ENCODE measurements at regions not wholly inside any gene's neighbourhood (a gene's known extent, or its start where the extent isn't known, plus 50 kb on each side); places are given as distances from the start of the nearest gene placed in this dataset.

- Mint-ChIP-seq H3K27me3 (ENCODE audit: insufficient read depth, unreplicated experiment) (no peaks in the 10 kb centered on the region), H3K27ac (ENCODE audit: unreplicated experiment) (no peak overlapping the region), H3K4me3 (ENCODE audit: unreplicated experiment) (no peak overlapping the region), H3K9me3 (ENCODE audit: unreplicated experiment) (no peaks in the 10 kb centered on the region), H3K4me1 (ENCODE audit: low read depth, unreplicated experiment) (peaks cover 6% of the 10 kb centered on the region), H3K36me3 (ENCODE audit: insufficient read depth, unreplicated experiment) (no peaks in the 10 kb centered on the region)
- Histone ChIP-seq H3K4me1 (no peaks in the 10 kb centered on the region), H3K9me3 (no peaks in the 10 kb centered on the region), H3K27me3 (replicated peaks; ENCODE audit: control insufficient read depth, insufficient read depth, low read length) (no peaks in the 10 kb centered on the region), H3K36me3 (ENCODE audit: control insufficient read depth, insufficient read depth, low read length) (no peaks in the 10 kb centered on the region), H3K4me3 (ENCODE audit: low read depth, low read length) (no peak overlapping the region)
- no peak for DNase-seq
- TF ChIP-seq CTCF (IDR thresholded peaks at IDR 0.05; ENCODE audit: insufficient read depth in 1 of 2, low read depth in 1 of 2, low read length in 1 of 2, severe bottlenecking in 1 of 2, unreplicated experiment in 1 of 2): no peak
- intact Hi-C loops (cut with micrococcal nuclease; ENCODE audit: unreplicated experiment): no loop called here
- no TSS peak for BruUV-seq (replicated peaks)
- POLR2A ChIA-PET: no interaction called here
- CTCF ChIA-PET: no interaction called here
These were observed 145.6 kb downstream of the ZBTB18 start for GRCh38 chr1:244196571-244197285.

GRCh38 chr1:244197851-244198375 lies 146.8 kb downstream of the ZBTB18 start:
- Mint-ChIP-seq H3K36me3 (ENCODE audit: insufficient read depth, unreplicated experiment) (no peaks in the 10 kb centered on the region), H3K27me3 (ENCODE audit: insufficient read depth, unreplicated experiment) (no peaks in the 10 kb centered on the region), H3K9me3 (ENCODE audit: unreplicated experiment) (no peaks in the 10 kb centered on the region), H3K4me1 (ENCODE audit: low read depth, unreplicated experiment) (peaks cover 6% of the 10 kb centered on the region), H3K27ac (ENCODE audit: unreplicated experiment) (no peak overlapping the region), H3K4me3 (ENCODE audit: unreplicated experiment) (no peak overlapping the region)
- DNase-seq: no peak
- no TSS peak for BruUV-seq (replicated peaks)
- no peaks in the 10 kb centered on the region for H3K4me1 ChIP-seq
- POLR2A ChIA-PET: no interaction called here
- no peak overlapping the region for H3K4me3 ChIP-seq (ENCODE audit: low read depth, low read length)
- CTCF ChIA-PET: interaction anchor here (0.8 kb wide), 1 partner anchor 46 kb away, joined by 3 read pairs; no protein-coding TSS in a partner anchor
- no peaks in the 10 kb centered on the region for H3K9me3 ChIP-seq
- intact Hi-C loops (cut with micrococcal nuclease; ENCODE audit: unreplicated experiment): no loop called here
- no peaks in the 10 kb centered on the region for H3K27me3 ChIP-seq (replicated peaks; ENCODE audit: control insufficient read depth, insufficient read depth, low read length)
- no peak for TF ChIP-seq CTCF (IDR thresholded peaks at IDR 0.05; ENCODE audit: insufficient read depth in 1 of 2, low read depth in 1 of 2, low read length in 1 of 2, severe bottlenecking in 1 of 2, unreplicated experiment in 1 of 2)
- no peaks in the 10 kb centered on the region for H3K36me3 ChIP-seq (ENCODE audit: control insufficient read depth, insufficient read depth, low read length)

GRCh38 chr1:244199902-244200301 lies 148.8 kb downstream of the ZBTB18 start:
- TF ChIP-seq CTCF (IDR thresholded peaks at IDR 0.05; ENCODE audit: insufficient read depth in 1 of 2, low read depth in 1 of 2, low read length in 1 of 2, severe bottlenecking in 1 of 2, unreplicated experiment in 1 of 2): no peak
- no peaks in the 10 kb centered on the region for H3K9me3 Mint-ChIP-seq (ENCODE audit: unreplicated experiment)
- H3K4me1 Mint-ChIP-seq (ENCODE audit: low read depth, unreplicated experiment): peaks cover 5% of the 10 kb centered on the region
- H3K27ac Mint-ChIP-seq (ENCODE audit: unreplicated experiment): no peak overlapping the region
- Histone ChIP-seq H3K27me3 (replicated peaks; ENCODE audit: control insufficient read depth, insufficient read depth, low read length) (no peaks in the 10 kb centered on the region), H3K9me3 (no peaks in the 10 kb centered on the region), H3K36me3 (ENCODE audit: control insufficient read depth, insufficient read depth, low read length) (no peaks in the 10 kb centered on the region), H3K4me3 (ENCODE audit: low read depth, low read length) (no peak overlapping the region), H3K4me1 (no peaks in the 10 kb centered on the region)
- intact Hi-C loops (cut with micrococcal nuclease; ENCODE audit: unreplicated experiment): no loop called here
- ChIA-PET CTCF (no interaction called here), POLR2A (no interaction called here)
- no TSS peak for BruUV-seq (replicated peaks)
- H3K4me3 Mint-ChIP-seq (ENCODE audit: unreplicated experiment): no peak overlapping the region
- DNase-seq: no peak
- peaks cover 6% of the 10 kb centered on the region for H3K27me3 Mint-ChIP-seq (ENCODE audit: insufficient read depth, unreplicated experiment)
- no peaks in the 10 kb centered on the region for H3K36me3 Mint-ChIP-seq (ENCODE audit: insufficient read depth, unreplicated experiment)

Data from Caco-2 (cell line).